IPS-20b (cell line): ENCODE measurements at regions not wholly inside any gene's neighbourhood (a gene's known extent, or its start where the extent isn't known, plus 50 kb on each side); places are given as distances from the start of the nearest gene placed in this dataset.

Experiments used
- H3K27ac ChIP-seq: one replicate; pipeline ENCODE4 v1.5.1; 2013; ENCODE audit warnings: low read length
- H3K27me3 ChIP-seq: 2 replicates; pipeline ENCODE4 v1.6.1; 2013; ENCODE audit warnings: mild to moderate bottlenecking, low read length, inconsistent platforms; ENCODE audit not compliant: insufficient read depth
- H3K36me3 ChIP-seq: 2 replicates; pipeline ENCODE4 v1.6.1; 2013; ENCODE audit warnings: low read depth, mild to moderate bottlenecking, inconsistent platforms, low read length, moderate library complexity; ENCODE audit not compliant: insufficient read depth
- H3K4me1 ChIP-seq: 2 replicates; pipeline ENCODE4 v1.6.1; 2013; ENCODE audit warnings: mild to moderate bottlenecking, control low read depth, inconsistent platforms, low read length, moderate library complexity; ENCODE audit not compliant: insufficient read depth
- H3K4me3 ChIP-seq: 2 replicates; pipeline ENCODE4 v1.5.1; 2013; ENCODE audit warnings: mild to moderate bottlenecking, low read length, inconsistent platforms
- H3K9ac ChIP-seq: 2 replicates; pipeline ENCODE4 v1.6.1; 2013; ENCODE audit warnings: low read depth, mild to moderate bottlenecking, inconsistent platforms, low read length, moderate library complexity
- H3K9me3 ChIP-seq: 2 replicates; pipeline ENCODE4 v1.6.1; 2013; ENCODE audit warnings: mild to moderate bottlenecking, low read depth, low read length, inconsistent platforms; ENCODE audit not compliant: insufficient read depth

DNA sequence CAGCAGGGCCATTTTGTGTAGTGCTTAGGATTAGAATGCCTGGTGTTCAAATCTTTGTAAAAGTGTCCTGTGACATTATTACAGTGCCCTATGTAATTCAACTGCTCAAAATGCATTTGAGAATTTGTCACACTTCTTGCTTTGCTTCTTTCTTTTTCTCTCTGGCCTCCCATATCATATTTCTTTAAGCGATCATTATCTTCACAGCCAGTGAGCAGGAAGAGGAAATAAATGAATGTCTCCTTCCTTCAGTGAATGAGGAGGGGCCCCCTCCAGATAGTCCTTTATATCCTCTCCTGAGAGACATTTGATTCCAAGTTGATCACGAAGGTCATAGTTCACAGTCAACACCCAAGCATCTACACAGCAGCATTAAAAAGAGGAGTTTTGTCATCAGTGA, 425.1 kb upstream of the NPVF start:
- Histone ChIP-seq H3K27me3 (no peaks in the 10 kb centered on the region), H3K9ac (no peak overlapping the region), H3K36me3 (no peaks in the 10 kb centered on the region), H3K9me3 (no peaks in the 10 kb centered on the region), H3K27ac (no peak overlapping the region), H3K4me3 (no peak overlapping the region), H3K4me1 (no peaks in the 10 kb centered on the region)

DNA sequence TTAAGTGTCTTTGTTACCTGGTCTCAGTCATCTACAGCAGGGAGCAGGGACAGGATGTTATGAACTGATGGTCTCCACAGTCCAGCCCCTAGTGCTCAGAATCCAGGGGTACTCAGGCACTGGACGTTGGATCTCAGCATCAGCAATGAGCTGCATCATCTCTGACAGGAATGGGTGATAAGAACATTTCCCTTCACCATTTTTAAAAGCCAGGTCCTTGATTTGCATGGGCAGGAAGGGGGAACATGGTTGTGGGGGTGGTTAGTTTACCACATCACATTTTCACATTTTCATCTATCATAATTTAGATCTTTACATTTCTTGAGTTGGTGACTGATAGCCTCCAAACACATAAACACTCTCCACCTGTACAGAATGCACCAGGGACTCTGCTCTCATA, 427.8 kb upstream of the NPVF start:
- H3K9me3 ChIP-seq: no peaks in the 10 kb centered on the region
- no peak overlapping the region for H3K9ac ChIP-seq
- no peak overlapping the region for H3K27ac ChIP-seq
- no peaks in the 10 kb centered on the region for H3K36me3 ChIP-seq
- no peaks in the 10 kb centered on the region for H3K4me1 ChIP-seq
- no peaks in the 10 kb centered on the region for H3K27me3 ChIP-seq
- H3K4me3 ChIP-seq: no peak overlapping the region

DNA sequence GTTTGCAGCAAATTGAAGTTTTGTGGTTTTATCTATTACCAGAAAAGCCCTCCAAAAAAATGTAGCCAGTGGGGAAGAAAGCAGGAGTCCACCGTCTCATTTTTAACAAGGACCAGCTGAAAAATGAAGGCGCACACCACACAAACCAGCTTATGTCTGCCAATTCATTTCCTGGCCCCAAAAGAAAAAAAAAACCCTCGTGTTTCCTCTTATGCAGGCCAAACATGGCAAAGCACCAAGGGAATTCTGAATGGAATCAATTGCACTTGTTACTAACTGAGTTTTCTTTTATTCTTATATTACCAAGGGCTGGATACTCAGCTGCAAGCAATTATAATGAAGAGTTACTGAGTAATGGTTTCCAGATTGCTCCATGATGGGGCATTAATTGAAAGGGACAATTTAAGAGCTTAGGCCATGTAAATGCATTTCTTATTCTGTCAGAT, 428.3 kb upstream of the NPVF start:
- no peak overlapping the region for H3K27ac ChIP-seq
- H3K27me3 ChIP-seq: no peaks in the 10 kb centered on the region
- no peak overlapping the region for H3K9ac ChIP-seq
- H3K36me3 ChIP-seq: no peaks in the 10 kb centered on the region
- H3K9me3 ChIP-seq: no peaks in the 10 kb centered on the region
- H3K4me3 ChIP-seq: no peak overlapping the region
- H3K4me1 ChIP-seq: no peaks in the 10 kb centered on the region

DNA sequence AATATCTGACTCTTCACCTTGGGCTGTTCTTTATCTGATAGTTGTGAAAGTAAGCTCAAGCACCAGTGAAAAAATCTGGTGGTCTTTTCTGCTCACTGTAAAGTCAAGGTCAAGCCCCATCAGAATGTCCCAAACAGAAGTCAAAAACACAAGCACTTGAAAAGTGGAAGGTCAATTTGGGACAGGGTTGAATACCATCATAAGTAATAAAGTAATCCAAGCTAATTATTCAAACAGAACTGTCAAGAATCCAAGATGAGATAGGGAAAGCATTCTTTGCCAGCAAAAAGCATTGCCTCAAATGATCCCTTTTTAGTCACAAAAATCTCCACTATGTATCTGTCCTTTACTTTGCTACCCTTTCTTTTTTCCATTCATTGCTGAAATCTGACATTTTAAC, 430.1 kb upstream of the NPVF start:
- Histone ChIP-seq H3K4me1 (no peaks in the 10 kb centered on the region), H3K4me3 (no peak overlapping the region), H3K27me3 (no peaks in the 10 kb centered on the region), H3K27ac (no peak overlapping the region), H3K36me3 (no peaks in the 10 kb centered on the region), H3K9me3 (no peaks in the 10 kb centered on the region), H3K9ac (no peak overlapping the region)

DNA sequence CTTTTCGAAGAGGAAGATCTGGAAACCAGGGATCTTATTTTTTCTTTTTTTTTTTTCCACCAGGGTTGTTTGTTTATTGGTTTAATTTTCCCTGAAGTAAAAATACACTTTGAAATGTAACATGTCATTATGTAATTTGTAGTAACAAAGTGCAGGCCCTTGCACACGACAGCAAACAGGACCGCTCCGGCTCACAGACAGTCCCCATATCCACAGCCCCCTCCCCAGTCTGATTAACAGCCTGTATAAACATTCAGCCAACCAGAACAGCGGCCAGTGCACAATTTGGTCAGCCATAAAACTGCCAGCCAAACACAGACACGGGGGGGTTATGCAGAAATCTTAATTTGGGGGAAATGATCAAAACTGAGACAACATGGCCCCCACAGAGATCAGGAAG, 431.6 kb upstream of the NPVF start:
- H3K9me3 ChIP-seq: no peaks in the 10 kb centered on the region
- H3K27ac ChIP-seq: no peak overlapping the region
- H3K9ac ChIP-seq: no peak overlapping the region
- H3K36me3 ChIP-seq: no peaks in the 10 kb centered on the region
- no peak overlapping the region for H3K4me3 ChIP-seq
- no peaks in the 10 kb centered on the region for H3K4me1 ChIP-seq
- H3K27me3 ChIP-seq: no peaks in the 10 kb centered on the region

DNA sequence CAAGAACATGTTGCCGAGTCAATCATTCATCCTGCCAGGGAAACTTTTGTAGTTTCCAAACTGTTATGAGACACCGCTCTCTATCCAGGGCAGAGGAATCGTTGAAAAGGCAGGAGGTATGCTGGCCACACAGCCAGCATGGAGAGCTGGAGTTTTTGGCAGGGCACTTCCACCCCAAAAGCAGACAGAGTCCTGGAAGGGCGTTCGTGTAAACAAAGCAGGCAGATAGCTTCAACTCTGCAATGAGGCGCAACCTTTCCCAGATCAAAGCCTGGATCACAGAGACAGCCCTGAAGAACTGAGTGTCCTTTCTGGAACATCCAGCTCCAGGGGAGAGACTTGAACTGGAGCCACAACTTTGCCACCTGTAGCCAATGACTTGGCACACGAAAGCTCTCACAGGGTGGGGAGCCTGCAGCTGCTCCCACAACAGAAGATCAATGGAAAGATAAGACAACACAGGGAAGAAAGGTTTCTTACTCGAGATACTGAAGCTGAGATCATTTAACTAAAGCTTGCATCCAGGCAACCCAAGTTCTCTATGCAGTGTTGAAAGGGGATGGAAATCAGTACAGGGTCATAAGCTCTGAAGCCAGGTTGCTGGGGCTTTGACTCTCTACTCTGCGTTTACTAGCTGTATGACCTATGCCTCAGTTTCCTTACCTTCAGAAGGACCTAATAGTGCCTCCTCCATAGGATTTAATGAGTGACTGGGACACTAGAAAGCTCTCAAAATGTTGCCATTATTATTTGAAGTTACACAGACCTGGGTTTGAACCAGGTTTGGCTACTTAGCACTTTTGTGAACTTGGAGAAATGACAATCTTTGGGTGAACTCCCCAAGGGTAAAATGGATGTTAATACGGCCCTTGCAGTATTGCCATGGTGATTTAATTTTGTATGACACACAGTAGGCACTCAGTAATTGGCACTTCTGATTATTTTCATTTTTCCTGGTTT, 434.8 kb upstream of the NPVF start:
- H3K4me1 ChIP-seq: no peaks in the 10 kb centered on the region
- H3K27ac ChIP-seq: no peak overlapping the region
- no peaks in the 10 kb centered on the region for H3K27me3 ChIP-seq
- no peak overlapping the region for H3K4me3 ChIP-seq
- H3K9ac ChIP-seq: no peak overlapping the region
- H3K36me3 ChIP-seq: no peaks in the 10 kb centered on the region
- H3K9me3 ChIP-seq: no peaks in the 10 kb centered on the region

DNA sequence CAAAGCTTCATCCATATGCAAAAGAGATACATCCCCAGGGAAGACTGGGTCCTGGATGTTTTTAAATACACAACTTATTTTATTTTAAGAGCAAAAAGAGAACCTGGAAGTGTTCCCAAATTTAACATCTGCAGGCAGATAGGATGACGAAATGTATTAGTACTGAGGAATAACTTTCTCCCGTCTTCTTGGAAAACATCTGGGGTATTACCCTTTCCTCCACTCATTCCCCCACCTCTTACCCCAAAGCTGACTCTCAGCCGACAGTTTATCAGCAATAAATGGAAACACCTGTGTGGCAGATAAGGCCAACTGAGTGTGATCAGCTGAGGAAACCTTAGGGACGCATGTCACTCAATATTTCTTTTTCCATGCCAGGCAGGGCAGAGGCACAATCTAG, 435.6 kb upstream of the NPVF start:
- no peak overlapping the region for H3K27ac ChIP-seq
- H3K9ac ChIP-seq: no peak overlapping the region
- no peaks in the 10 kb centered on the region for H3K27me3 ChIP-seq
- H3K4me3 ChIP-seq: no peak overlapping the region
- no peaks in the 10 kb centered on the region for H3K9me3 ChIP-seq
- H3K4me1 ChIP-seq: no peaks in the 10 kb centered on the region
- H3K36me3 ChIP-seq: no peaks in the 10 kb centered on the region

DNA sequence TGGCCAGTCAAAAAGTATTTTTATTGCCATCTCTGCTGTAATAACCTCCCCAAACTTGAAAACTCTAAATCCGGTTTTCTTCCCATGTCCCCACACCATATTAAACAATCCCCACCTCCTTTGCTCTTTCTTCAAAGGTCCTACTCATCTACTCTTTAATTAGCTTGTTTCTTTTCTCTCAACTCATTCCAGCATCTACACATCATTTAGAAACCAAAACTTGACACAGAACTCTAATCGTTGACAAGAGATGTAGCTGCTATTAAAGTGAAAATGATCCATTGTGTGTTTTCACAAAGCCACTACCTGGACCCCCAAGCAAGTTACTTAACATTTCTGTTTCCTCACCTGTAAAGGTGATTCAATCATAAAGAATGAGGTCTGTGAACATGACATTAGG, 436.3 kb upstream of the NPVF start:
- Histone ChIP-seq H3K9me3 (no peaks in the 10 kb centered on the region), H3K27me3 (no peaks in the 10 kb centered on the region)

DNA sequence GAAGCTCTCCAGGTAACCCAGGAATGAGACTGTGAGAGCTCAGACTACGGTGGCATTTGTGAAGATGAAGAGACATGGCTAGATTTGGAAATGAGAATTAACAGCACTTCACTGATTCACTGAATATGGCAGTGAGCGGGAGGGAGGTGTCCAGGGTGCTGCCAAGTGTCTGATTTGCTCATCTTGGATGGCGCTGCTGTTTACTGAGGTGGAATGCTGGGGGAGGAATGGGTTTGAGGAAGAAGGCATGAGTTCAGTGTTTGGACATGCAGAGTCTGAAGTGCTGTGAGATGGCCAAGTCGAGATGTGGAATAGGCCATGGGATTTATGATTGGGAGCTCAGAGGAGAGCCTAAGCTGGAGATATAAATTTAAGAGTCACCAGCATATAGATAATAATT, 437.1 kb upstream of the NPVF start:
- Histone ChIP-seq H3K4me3 (no peak overlapping the region), H3K9me3 (no peaks in the 10 kb centered on the region), H3K27me3 (no peaks in the 10 kb centered on the region), H3K27ac (no peak overlapping the region), H3K36me3 (no peaks in the 10 kb centered on the region), H3K9ac (no peak overlapping the region), H3K4me1 (no peaks in the 10 kb centered on the region)

More for the DNA sequence above, 436.3 kb upstream of the NPVF start:
- Histone ChIP-seq H3K36me3 (no peaks in the 10 kb centered on the region), H3K4me3 (no peak overlapping the region), H3K27ac (no peak overlapping the region), H3K4me1 (no peaks in the 10 kb centered on the region), H3K9ac (no peak overlapping the region)

DNA sequence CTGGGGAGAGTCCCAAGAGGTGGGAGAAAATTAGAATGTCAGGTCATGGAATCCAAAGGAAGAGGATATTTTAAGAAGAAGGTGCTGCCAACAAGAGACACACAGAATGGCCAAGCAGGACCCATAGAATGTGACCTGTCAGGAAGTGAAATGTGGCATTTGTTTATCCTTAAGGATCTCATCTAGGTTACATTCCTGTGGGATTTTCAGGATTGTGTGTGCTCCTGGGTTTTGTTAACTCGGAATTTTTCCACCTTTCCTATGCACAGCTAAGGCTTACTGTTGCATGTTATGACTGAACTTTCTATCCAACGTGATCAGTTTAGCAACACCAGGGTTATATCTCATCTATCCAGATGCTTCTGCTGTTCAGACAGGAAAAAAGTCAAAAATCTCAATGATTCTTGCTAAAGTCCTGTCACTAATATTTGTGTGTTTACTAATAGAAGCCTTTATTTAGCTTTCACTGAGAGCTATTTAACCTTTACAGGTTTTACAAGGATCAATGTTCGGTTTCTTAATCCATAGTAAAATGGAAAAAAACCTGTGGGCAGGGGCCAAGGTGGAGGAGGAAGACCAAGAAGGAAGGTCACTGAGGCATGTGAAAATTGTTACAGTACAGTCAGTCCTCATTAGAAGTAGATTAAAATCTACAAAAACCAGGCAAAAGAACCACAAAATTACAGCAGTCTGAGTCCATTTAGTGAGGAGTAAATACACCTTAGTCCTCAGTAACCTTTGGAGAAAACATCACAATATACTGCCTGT, 437.8 kb upstream of the NPVF start:
- Histone ChIP-seq H3K36me3 (no peaks in the 10 kb centered on the region), H3K9me3 (no peaks in the 10 kb centered on the region), H3K27me3 (no peaks in the 10 kb centered on the region), H3K27ac (no peak overlapping the region), H3K4me1 (no peaks in the 10 kb centered on the region), H3K9ac (no peak overlapping the region), H3K4me3 (no peak overlapping the region)

DNA sequence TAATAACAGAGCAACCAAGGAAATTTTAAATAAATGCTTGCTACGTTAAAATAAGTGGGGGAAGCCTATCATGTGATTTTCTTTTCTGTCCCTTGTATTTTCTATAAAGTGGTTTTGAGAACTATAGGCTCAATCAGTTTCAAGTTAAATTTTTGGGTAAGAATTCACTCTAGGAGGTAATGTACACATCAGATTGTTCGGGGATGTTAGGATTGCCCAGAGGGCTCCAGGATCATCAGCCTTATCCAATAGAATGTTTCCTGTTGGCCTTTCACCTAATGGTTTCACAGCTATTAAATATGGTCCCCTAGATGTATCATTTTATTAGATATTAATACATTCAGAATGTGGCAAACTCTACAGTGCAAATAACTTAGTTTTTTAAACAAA, 438.4 kb upstream of the NPVF start:
- Histone ChIP-seq H3K27me3 (no peaks in the 10 kb centered on the region), H3K4me1 (no peaks in the 10 kb centered on the region), H3K9ac (no peak overlapping the region), H3K4me3 (no peak overlapping the region), H3K27ac (no peak overlapping the region), H3K9me3 (no peaks in the 10 kb centered on the region), H3K36me3 (no peaks in the 10 kb centered on the region)

DNA sequence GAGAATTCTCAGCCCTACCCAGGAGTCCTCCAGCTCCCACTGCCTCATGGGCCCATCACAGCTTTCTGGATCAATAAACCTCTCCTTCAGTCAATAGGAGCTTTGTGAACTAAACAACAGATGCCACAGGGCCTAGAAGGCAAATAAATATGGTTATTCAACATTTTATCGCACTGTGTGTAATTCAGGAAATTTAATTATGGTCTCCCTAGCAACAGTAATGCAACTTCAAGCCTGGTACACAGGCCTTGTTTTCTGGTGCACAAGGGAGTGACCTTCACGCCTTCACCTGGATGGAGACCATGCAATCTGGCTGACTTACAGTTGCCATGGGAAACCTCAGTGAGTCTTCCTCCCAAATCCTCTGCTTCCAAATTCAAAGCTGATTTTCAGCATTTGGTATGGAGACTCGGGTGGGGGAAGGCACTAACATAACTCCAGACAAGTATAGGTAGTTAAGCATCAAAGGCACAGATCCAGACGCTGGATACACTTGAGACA, 441.0 kb upstream of the NPVF start:
- no peaks in the 10 kb centered on the region for H3K36me3 ChIP-seq
- H3K9me3 ChIP-seq: no peaks in the 10 kb centered on the region
- no peaks in the 10 kb centered on the region for H3K27me3 ChIP-seq
- no peak overlapping the region for H3K27ac ChIP-seq
- no peak overlapping the region for H3K4me3 ChIP-seq
- H3K4me1 ChIP-seq: no peaks in the 10 kb centered on the region
- no peak overlapping the region for H3K9ac ChIP-seq
